NCI-H146 (cell line): ENCODE measurements at regions not wholly inside any gene's neighbourhood (a gene's known extent, or its start where the extent isn't known, plus 50 kb on each side); places are given as distances from the start of the nearest gene placed in this dataset.
A peak's percentile ranks its signal among the peaks of the same experiment; 100 is the strongest.
"Not testable (repeated sequence)": the region's sequence is repeated elsewhere in the genome, so short reads cannot be mapped to it uniquely, and the experiment has no call there.

Experiments
- DNase-seq: peaks from one replicate; lab custom pipeline; 2025; lab: John Stamatoyannopoulos, UW

DNA sequence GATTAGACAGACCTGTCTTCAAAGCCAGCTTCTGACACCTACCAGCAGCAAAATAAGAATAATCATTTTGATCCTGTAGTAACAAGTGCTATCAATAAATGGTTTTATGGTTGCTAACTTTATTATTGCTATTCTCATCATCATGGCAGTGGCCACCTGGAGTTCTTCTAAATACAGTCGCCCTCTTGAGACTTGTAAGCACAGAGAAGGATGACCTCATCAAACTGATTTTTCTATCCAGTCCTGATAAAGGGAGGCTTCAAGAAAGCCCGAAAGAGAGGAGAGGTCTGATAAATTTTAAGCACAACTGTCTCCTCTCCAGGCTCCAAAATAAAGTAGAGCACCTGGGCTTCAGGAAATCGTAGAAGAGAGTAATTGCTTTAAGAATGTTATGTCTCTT is 286.4 kb downstream of the USP46 start:
- DNase-seq = no peak

DNA sequence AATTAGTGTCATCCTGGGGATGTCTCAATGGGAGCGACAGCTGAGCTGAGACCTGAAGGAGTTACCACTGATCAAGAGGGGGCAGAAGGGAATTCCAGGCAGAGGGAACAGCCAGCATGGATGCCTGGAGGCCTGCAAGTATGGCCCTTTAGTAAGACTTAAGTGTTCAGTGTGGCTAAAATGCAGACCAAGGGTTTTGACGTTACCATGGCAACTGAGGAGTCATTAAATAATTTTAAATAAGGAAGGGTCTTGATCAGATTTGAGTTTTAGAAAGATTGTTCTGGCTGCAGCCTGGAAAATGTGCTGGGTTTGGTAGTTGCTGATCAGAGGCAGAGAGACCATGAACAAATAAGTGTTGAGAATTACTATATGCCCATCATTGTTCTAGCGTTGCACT is 285.5 kb downstream of the USP46 start:
- DNase-seq = no peak

DNA sequence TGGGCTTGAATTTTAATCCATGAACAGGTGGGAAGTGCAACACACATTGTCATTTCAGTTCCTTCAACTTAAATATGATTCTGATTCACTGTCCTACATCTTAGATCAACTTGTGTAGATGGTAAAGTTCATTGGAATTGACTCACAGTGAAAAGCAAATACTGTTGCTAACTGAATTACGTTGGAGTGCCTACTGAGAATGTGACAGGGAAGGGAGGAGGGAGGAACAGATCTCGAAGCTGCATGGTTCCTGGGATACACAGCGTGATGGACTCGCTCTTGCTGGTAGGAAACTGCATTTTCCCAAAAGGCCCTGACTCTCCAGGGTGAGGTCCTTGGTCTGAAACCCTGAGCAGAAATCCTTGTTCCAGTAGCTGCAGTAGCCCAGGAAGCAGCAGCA is 284.2 kb downstream of the USP46 start:
- no peak for DNase-seq

DNA sequence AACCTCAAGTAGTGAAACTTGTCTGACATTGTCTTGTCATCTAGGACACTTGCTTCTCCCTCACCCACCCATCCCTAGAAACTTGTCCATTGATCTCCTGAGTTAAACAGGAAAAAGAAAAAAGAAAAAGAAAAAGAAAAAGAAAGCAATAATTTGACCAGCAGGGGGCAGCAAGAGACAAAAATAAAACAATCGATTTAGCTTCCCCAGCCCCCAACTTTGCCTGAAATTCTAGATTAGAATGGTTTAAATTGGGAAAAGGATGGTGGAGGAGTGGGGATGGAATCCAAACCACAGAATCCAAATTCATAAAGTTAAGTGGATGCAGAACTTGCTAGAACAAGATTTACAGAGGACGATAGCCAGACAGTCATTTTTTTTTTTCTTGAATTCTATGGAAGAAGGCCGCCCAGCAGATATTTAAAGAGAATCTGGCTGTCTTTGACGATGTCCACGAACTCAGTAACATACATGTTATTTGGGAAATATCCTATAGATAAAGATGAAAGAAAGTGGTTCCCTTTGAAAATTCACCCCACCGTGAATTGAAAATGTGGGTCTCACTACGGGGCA is 282.9 kb downstream of the USP46 start:
- peak; percentile 60 for DNase-seq

DNA sequence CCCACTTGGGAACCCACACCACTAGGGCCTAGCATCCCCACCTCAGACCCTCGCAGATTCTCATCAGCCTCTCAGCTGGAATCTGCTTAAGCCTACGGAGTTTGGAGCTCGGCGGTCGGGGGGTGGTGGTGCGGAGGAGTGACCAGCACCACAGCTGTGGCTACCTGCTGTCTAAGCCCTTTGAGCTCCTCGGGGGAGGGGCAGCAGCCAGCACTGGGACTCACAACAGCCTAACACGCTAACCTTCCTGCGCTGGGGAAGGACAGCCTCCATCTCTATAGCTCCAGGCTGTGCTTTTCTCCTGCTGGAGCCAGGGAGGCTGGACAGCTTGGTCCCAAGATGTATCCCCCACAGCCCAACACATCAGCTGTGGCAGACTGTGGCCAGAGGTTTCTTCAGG is 281.5 kb downstream of the USP46 start:
- DNase-seq = no peak

DNA sequence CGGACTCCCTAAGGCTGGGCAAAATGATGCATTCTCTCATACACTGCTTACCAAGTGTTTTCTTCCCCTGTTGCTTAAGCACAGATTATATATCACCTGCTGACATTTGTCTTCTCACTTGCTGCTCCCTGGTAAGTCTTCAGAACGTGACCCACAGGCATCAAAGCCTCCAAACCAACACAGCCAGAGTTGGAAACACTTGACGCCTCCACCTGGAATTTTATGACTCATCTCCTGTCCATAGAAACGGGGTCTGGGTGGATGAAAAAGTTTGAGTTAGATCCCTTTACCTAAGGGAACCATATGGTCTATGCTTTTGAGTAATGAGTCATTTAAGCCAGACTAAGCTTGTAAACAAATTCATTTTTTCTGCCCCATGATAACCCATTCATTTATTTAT is 251.6 kb downstream of the USP46 start:
- no peak for DNase-seq

DNA sequence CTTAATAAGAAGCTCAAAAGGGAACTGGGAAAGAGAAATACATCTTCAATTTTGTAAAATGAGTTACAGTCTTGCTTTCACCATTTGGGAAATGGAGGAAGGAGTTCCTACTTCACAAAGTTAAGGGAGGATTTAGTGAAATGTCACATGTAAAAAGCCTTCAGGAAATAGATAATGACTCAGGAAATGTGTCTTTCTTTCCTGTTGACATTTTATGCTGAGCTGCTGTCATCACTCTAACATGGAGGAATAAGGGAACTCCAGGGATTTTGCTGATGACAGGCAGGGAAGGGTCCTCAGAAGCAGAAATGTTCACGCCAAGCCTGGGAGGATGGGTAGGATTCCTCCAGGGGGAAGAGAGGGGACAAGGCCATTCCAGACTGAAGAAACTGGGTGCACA is 251.1 kb downstream of the USP46 start:
- DNase-seq = no peak

DNA sequence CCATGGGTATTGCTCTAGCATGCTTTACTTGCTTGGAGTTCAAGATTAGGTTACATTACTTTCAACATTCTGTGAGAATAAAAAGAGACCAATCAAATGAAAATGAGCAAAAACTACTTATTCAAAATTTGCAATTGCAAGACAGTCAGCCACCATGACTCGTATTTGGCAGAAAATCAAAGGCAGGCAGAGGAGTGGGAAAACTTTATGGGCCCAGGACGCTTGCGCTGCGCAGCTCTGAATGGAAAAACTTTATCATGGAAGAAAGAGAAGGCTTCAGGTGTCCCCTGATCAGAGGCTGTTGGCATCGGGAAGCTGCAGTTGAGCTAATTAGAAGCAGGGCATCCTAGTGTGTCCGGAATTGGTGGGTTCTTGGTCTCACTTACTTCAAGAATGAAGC is 250.6 kb downstream of the USP46 start:
- no peak for DNase-seq

DNA sequence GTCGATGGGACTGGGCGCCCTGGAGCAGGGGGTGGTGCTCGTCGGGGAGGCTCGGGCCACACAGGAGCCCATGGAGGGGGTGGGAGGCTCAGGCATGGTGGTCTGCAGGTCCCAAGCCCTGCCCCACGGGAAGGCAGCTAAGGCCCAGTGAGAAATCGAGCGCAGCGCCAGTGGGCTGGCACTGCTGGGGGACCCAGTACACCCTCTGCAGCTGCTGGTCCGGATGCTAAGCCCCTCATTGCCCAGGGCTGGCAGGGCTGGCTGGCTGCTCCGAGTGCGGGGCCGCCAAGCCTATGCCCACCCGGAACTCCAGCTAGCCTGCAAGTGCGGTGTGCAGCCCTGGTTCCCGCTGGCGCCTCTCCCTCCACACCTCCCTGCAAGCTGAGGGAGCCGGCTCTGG is 249.3 kb downstream of the USP46 start:
- DNase-seq = not testable (repeated sequence)

DNA sequence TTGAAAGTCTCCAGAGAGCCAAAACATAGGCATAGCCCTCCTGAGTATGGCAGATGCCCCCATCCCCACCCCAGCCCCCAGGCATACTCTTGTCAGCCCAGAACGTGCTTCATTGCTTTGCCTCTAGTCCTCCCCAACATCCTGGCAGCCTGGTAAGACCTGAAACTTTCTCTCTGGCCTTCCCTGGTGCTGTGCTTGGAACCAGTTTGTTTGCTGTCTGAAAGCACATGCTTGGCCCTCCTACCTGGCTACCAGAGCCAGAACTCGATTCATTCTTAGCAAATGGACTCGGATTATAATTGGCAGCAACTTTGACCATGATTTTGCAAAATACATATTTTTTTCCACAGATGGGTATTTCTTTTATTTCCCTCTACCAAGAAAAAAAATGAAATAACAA is 248.1 kb downstream of the USP46 start:
- no peak for DNase-seq

DNA sequence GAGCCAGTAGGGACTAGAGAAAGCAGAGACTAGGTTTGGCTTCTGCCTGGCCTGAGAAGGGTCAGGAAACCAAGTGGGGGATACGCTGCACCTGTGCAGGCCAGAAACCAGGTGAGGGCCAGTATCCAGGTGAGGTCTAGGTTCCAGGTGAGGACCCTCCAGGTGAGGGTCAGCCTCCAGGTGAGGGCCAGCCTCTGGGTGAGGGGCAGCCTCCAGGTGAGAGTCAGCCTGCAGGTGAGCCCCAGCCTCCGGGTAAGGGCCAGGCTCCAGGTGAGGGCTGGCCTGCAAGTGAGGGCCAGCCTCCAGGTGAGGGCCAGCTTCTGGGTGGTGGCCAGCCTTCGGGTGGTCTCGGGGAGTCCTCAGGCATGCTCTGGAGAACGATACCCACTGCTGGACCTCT is 238.8 kb downstream of the USP46 start:
- DNase-seq = no peak

DNA sequence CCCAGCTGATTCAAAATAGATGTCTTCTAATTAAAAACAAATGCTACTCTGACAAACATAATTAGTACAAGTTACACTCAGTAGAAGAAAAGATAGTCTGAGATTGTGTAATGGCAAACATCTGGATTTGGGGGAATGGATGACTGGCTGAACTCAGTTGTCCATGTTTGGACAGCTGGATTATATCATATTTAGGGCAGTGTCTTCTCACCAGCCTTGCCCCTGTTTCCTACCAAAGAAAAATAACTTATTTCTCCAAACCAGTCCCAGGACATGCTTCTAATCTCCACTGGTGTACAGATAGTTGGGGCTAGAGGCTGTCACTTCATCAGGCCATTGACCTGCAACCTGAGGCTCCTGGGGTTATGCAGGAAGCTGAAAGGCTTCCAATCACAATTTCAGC is 237.3 kb downstream of the USP46 start:
- no peak for DNase-seq

DNA sequence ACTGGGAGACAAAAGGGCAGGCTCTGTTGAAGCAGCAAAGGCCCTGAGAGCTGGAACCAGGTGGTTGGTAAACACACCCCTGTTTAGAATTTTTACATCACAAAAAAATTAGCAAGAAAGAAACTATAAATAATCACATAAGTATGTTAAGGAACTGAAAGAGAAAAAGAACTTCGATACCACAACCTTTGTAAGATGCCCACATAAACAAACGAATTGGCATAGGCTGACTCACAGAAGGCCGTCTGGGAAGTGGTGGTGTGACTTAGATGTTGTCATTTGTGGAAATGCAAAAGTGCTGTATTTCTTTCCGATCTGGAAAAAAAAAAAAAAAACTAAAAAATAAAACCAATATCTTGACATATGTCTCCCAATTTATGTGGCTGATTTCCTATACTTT is 235.1 kb downstream of the USP46 start:
- no peak for DNase-seq

DNA sequence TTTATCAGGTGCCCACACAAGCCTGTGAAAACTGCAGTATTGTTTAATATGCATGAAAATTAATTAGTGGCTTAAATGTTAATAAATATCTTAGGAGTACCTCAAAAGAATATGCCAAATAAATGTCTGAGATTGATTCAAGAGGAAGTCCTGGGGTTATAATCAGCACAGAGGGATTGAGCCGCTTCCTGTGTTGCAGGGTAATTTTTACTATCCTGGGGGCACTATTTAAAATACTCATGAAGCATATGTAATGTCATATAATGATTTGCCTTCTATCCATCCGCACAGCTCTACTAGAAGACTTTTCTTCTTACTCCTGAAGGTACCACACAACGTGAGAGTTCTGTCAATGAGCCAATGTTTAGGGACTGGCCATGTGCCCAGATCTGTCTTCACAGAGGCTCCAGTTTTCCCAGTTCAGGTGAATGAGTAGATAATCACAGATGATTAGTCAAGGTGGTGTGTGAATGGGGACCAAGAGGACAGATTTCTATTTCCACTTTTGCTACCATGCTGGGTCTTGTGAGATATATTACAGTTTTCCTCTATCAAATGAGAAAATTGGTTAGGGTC is 233.3 kb downstream of the USP46 start:
- no peak for DNase-seq

DNA sequence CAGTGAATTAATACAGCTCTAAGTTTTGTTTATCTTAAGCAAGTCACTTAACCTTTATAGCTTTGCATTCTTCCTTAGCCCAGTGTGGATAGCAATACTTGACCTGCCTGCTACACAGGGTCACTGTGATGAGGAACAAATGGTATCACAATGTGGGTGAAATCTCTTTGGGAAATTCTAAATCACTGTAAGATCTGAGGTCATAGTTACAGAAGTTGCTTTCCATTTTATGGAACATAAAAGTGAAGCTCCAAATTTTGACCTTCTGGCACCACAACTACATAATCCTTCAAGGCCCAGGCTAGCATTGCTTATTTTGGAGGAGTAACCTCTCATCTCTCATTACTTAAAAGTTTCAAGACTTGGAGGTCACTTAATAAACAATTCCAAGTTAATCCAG is 227.7 kb downstream of the USP46 start:
- no peak for DNase-seq

DNA sequence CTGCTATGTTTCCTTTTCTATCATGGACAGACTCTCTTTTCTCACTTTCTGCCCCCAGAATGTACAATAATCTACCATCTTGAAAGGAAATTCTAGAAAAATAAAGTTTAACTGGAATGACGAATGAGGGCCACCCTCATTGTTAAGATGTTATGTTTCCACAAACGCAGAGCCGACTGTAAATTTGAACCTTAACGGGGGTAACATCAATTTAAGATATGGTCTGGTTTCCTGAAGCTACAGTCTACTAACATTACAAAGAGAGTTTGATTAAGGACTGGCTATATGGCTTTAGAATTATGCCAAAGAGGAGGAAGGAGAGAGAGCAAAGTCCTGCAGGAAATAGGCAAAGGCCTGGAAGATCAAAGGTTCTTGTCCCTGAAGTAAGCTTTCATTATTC is 227.2 kb downstream of the USP46 start:
- no peak for DNase-seq

DNA sequence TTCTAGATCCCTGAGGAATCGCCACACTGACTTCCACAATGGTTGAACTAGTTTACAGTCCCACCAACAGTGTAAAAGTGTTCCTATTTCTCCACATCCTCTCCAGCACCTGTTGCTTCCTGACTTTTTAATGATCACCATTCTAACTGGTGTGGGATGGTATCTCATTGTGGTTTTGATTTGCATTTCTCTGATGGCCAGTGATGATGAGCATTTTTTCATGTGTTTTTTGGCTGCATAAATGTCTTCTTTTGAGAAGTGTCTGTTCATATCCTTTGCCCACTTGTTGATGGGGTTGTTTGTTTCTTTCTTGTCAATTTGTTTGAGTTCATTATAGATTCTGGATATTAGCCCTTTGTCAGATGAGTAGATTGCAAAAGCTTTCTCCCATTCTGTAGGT is 216.6 kb downstream of the USP46 start:
- DNase-seq = not testable (repeated sequence)

DNA sequence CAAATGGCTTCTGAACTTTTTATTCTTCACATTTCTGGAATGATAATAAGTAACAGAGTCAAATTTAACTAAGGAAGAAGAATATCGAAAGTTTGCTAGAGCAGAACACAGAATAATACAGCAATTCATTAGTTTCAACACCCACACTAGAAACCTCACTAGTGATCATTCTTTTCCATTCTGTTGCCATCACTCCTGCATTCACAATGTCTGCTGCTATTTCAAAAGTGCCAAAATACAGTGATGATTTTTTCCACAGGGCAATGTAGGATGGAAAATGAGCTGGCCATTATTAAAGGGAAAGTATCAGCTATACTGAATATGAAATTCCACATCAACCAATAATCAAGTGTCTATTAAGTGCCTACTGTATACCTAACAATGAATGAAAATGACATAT is 186.7 kb downstream of the USP46 start:
- DNase-seq = no peak

DNA sequence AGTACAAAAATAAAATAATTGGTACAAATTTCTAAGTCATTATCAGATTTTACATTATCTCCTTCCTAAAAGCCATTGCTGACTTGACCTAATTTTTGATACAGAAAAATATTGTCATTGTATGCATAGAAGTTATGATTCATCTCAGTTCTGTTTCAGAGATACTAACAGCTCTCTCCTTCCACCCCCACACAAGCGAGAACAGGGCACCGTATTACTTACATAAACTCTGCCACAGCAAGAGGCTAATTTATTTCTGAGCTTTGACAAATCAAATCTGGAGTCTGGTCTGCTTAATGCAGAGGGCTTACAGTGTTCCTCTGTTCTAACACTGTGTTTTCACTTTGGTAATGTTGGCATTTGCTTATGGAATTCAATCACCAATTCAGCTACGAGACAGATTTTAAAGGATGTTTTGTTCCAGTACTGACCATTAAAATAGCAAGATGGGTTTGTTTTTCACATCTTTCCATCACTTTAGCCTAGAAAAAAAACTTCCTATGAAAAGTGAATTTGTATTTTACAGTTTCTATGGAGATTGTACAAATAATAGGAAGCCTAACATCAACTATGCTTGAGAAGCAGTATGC is 181.8 kb downstream of the USP46 start:
- no peak for DNase-seq

DNA sequence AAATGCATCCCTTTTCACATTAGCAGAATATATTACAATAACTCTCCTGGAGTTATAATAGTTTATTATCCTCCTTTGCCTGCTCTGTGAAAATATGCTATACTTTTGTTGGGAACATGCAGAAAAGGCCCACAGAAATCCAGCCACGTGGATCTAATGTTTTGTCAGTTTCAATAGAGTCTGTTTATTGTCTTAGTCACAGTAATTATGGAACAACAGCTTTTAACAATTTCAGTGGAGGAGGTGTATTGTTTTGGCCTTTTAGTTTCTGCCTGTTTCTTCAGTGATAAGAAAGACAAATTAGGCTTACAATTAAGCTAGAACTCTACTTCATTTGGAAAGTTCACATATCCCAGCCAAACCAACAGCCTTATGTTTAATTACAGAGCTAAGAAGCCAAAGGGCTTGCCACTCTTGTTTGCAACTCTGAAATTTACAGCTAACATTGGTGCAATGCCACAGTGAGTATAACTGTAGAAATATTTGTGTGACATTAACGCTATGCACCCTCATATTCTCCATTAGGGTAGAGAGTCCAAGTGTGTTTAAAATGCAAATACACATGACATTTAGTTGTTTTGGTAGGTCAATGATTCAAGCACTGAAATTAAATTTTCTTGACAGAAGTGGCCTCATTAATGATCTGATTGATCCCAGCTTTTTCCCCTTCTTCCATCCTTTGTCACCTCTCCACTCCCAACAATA is 175.8 kb downstream of the USP46 start:
- no peak for DNase-seq

DNA sequence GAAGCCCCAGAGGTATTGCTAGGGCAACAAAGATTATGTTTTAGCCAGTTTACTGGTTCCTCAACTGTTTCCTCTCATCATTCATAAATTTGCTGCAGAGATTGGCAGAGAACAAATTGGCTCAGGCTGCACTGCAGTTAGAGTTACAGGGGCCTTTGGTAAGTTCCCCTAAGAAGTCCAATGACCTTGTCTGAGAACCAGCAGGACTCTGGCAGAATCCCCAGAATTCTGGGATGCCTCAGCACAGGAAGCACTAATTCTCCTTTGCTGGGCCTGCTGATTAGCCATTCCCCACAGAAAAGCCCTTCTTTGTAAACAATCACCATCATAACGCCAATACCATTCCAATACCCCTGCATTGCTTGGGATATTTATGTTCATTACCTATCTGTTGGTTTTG is 151.3 kb downstream of the USP46 start:
- DNase-seq = no peak

DNA sequence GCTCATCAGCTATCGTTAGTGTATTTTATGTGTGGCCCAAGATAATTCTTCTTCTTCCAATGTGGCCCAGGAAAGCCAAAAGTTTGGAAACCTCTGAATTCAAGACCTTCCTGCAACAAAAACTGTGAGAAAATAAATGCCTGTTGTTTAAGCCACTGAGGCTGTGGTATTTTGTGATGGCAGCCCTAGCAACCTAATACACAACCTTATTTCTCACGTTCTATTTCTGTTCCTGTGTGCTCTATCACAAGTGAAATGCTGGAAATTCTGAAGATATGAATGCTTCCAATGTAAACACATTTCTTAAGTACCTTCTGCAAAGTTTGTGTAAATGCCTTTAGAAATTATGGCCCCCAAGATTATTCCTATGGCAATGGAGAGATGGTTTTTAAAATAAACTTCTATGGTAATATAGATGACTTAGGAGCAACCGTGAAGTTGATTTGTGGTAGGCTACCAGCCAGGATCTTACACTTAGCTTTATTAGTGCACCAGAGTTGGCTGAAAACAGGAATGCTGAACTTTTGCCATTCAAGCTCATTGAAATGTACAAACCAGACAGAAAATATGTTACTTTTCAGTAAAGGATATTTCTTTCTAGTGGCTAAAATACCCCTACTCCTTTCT is 148.0 kb downstream of the USP46 start:
- no peak for DNase-seq

DNA sequence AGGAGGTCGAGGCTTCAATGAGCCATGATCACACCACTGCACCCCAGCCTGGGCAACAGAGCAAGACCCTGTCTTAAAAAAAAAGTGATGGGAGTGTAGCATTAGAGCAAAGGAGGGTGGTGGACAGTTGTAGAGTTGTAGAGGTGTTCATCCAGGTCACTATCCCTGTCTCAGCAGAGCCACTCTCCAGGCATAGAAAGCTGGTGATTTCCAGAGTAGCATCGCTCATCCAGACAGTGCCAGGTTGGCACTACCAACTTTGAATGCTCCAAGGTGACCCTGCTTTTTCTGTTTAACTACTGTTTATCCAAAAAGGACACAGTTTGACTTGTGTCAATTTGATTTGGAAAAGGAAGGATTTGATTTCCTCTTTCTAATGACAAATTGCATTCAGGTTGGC is 147.3 kb downstream of the USP46 start:
- no peak for DNase-seq
